GM21717 (cell line): ENCODE measurements at regions not wholly inside any gene's neighbourhood (a gene's known extent, or its start where the extent isn't known, plus 50 kb on each side); places are given as distances from the start of the nearest gene placed in this dataset.
A peak's percentile ranks its signal among the peaks of the same experiment; 100 is the strongest.
"Not testable (repeated sequence)": the region's sequence is repeated elsewhere in the genome, so short reads cannot be mapped to it uniquely, and the experiment has no call there.

Source experiments
- ATAC-seq: cut with Tn5 transposase; IDR thresholded peaks from one replicate; pipeline ENCODE4 v1.9.1; 2021; ENCODE audit warnings: mild to moderate bottlenecking, moderate library complexity; ENCODE audit not compliant: unreplicated experiment

- no peak for ATAC-seq
Observed at GRCh38 chr12:105455261-105455660, 124.8 kb downstream of the C12orf75 start.

GRCh38 chr12:105457026-105457425 lies 126.5 kb downstream of the C12orf75 start:
- no peak for ATAC-seq

GRCh38 chr12:105459760-105460330 lies 129.4 kb downstream of the C12orf75 start:
- ATAC-seq, result no peak

GRCh38 chr12:105461271-105461943 lies 130.9 kb downstream of the C12orf75 start:
- no peak for ATAC-seq

GRCh38 chr12:105461944-105462762 lies 131.7 kb downstream of the C12orf75 start:
- no peak for ATAC-seq

- no peak for ATAC-seq
Observed at GRCh38 chr12:105462831-105463230, 132.3 kb downstream of the C12orf75 start.

GRCh38 chr12:105464406-105464805 lies 133.9 kb downstream of the C12orf75 start:
- no peak for ATAC-seq

- no peak for ATAC-seq
Observed at GRCh38 chr12:105466231-105466900, 135.9 kb downstream of the C12orf75 start.

- no peak for ATAC-seq
Observed at GRCh38 chr12:105466901-105467598, 136.6 kb downstream of the C12orf75 start.

GRCh38 chr12:105467710-105468366 lies 137.3 kb downstream of the C12orf75 start:
- no peak for ATAC-seq

GRCh38 chr12:105468464-105468863 lies 138.0 kb downstream of the C12orf75 start:
- no peak for ATAC-seq

GRCh38 chr12:105469211-105469610 lies 138.7 kb downstream of the C12orf75 start:
- ATAC-seq, result no peak

GRCh38 chr12:105469701-105470100 lies 139.2 kb downstream of the C12orf75 start:
- ATAC-seq, result no peak

- ATAC-seq, result no peak
Observed at GRCh38 chr12:105470102-105470501, 139.6 kb downstream of the C12orf75 start.

GRCh38 chr12:105470601-105471000 lies 140.1 kb downstream of the C12orf75 start:
- no peak for ATAC-seq

GRCh38 chr12:105474672-105475071 lies 144.2 kb downstream of the C12orf75 start:
- ATAC-seq, result no peak

- ATAC-seq, result peak; percentile 95
Observed at GRCh38 chr12:105476616-105477015, 146.1 kb downstream of the C12orf75 start.

- no peak for ATAC-seq
Observed at GRCh38 chr12:105477873-105478272, 147.4 kb downstream of the C12orf75 start.

GRCh38 chr12:105478788-105479187 lies 148.3 kb downstream of the C12orf75 start:
- not testable (repeated sequence) for ATAC-seq

- ATAC-seq, result no peak
Observed at GRCh38 chr12:105479710-105480109, 149.2 kb downstream of the C12orf75 start.
